ENCODE measurements at regions not wholly inside any gene's neighbourhood (a gene's known extent, or its start where the extent isn't known, plus 50 kb on each side); places are given as distances from the start of the nearest gene placed in this dataset.

DNA sequence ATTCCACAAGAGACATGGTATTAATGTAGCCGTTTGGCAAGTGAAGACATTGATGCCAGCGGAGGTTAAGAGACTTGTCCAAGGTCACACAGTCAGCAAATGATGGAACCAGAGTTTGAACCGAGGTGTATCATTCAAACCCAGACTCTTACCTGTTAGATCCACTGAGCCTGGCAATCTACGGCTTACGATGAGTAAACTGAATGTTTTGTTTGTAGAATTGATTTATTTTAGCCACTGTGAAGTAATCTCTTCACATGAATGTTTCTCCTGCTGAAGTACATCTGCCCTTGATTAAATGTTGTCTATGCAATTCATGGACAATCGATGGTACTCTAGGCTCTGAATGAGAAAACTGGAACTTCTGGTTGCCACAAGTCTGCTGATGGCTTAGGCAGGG is 155.5 kb upstream of the NAV2 start:
- TF ChIP-seq SNAI2 (CRISPR knock-in tag; IDR thresholded peaks at IDR 0.05): no peak
- TF ChIP-seq, protein P1, sequence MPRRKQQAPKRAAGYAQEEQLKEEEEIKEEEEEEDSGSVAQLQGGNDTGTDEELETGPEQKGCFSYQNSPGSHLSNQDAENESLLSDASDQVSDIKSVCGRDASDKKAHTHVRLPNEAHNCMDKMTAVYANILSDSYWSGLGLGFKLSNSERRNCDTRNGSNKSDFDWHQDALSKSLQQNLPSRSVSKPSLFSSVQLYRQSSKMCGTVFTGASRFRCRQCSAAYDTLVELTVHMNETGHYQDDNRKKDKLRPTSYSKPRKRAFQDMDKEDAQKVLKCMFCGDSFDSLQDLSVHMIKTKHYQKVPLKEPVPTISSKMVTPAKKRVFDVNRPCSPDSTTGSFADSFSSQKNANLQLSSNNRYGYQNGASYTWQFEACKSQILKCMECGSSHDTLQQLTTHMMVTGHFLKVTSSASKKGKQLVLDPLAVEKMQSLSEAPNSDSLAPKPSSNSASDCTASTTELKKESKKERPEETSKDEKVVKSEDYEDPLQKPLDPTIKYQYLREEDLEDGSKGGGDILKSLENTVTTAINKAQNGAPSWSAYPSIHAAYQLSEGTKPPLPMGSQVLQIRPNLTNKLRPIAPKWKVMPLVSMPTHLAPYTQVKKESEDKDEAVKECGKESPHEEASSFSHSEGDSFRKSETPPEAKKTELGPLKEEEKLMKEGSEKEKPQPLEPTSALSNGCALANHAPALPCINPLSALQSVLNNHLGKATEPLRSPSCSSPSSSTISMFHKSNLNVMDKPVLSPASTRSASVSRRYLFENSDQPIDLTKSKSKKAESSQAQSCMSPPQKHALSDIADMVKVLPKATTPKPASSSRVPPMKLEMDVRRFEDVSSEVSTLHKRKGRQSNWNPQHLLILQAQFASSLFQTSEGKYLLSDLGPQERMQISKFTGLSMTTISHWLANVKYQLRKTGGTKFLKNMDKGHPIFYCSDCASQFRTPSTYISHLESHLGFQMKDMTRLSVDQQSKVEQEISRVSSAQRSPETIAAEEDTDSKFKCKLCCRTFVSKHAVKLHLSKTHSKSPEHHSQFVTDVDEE (CRISPR knock-in tag; IDR thresholded peaks at IDR 0.05): no peak
- TF ChIP-seq ZNF565 (CRISPR knock-in tag; conservative IDR thresholded peaks at IDR 0.05; ENCODE audit: low read depth): no peak
- no peak for TF ChIP-seq OSR1 (CRISPR knock-in tag; IDR thresholded peaks at IDR 0.05)
- no peak for TF ChIP-seq GLIS3 (CRISPR knock-in tag; IDR thresholded peaks at IDR 0.05)
- no peak for TF ChIP-seq TCF4 (CRISPR knock-in tag; IDR thresholded peaks at IDR 0.05; ENCODE audit: borderline replicate concordance)
- TF ChIP-seq, protein P2, sequence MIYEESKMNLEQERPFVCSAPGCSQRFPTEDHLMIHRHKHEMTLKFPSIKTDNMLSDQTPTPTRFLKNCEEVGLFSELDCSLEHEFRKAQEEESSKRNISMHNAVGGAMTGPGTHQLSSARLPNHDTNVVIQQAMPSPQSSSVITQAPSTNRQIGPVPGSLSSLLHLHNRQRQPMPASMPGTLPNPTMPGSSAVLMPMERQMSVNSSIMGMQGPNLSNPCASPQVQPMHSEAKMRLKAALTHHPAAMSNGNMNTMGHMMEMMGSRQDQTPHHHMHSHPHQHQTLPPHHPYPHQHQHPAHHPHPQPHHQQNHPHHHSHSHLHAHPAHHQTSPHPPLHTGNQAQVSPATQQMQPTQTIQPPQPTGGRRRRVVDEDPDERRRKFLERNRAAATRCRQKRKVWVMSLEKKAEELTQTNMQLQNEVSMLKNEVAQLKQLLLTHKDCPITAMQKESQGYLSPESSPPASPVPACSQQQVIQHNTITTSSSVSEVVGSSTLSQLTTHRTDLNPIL (CRISPR knock-in tag; IDR thresholded peaks at IDR 0.05; ENCODE audit: low read depth): no peak
- no peak for TF ChIP-seq ZNF70 (CRISPR knock-in tag; IDR thresholded peaks at IDR 0.05)
